Activated T-cell treated with anti-CD3 and anti-CD28 coated beads, Interleukin-2, amount 50 U/mL, for 48 hours (primary cell): ENCODE measurements at regions not wholly inside any gene's neighbourhood (a gene's known extent, or its start where the extent isn't known, plus 50 kb on each side); places are given as distances from the start of the nearest gene placed in this dataset.

Experiments
- DNase-seq, 2 experiments: peaks; one replicate each; pipeline ENCODE4 v3.0.0-alpha.2; 2020

DNA sequence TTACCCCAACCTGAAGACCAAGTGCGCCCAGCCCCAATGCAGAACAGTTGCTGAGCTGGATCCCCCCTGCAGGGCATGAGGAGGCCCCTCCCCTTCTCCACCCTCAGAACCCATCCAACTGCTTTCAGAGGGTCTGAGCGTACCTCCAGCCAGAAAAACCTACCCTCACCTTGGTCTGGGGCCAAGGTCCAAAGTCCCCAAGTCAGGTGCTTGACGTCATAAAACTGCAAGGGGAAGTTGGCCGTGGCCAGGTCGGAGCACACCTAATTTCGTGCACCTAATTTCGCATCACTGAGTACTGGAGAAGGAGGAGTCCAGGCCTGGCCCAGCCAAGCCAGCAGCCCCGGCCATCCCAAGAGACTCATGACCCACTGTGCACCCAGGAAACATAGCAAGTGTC is 289.8 kb downstream of the CTTN start:
- no peak for DNase-seq

DNA sequence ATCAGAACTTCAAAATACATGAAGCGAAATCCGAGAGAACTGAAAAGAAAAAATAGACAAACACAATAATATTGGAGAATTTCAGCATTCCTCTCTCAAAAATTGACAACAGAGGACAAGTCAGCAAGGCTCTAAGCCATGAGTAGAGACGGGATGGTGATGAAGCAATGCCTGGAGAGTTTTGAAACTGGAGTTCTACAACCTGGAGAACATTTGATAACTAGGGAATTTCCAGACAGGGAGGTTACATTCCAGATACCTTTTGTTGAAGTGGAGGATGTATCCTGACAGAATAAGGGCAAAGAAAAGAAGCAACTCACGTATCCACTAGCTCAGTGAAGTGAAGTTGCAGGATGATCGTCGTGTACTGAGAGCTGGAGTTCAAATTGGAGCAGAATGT is 291.4 kb downstream of the CTTN start:
- no peak for DNase-seq

DNA sequence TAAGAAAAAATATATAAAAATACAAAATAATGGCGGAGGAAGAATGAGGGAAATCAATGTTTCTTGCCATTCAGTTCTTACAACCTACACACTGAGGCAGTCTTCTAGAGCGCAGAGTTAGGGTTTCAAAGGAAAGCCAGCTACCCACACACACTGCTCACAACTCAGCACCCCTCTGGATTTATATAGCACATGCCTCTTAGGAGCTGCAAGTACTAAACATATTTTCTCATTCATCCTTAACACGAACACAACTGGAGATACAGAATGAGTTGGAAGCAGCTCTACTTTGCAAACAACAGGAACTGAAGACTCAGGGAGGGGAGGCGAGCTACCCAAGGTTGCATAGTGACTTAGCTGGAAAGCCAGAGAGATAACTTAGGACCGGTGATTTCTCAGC is 293.8 kb downstream of the CTTN start:
- DNase-seq = no peak

- no peak for DNase-seq
These were observed 296.0 kb downstream of the CTTN start for GRCh38 chr11:70694371-70694770.

GRCh38 chr11:70695086-70695960 is 297.0 kb downstream of the CTTN start:
- DNase-seq = no peak

- no peak for DNase-seq
These were observed 297.7 kb downstream of the CTTN start for GRCh38 chr11:70696076-70696475.

- DNase-seq = no peak
These were observed 298.2 kb downstream of the CTTN start for GRCh38 chr11:70696564-70696963.

GRCh38 chr11:70697701-70698100 is 299.4 kb downstream of the CTTN start:
- no peak for DNase-seq

GRCh38 chr11:70698871-70699270 is 300.5 kb downstream of the CTTN start:
- no peak for DNase-seq

DNA sequence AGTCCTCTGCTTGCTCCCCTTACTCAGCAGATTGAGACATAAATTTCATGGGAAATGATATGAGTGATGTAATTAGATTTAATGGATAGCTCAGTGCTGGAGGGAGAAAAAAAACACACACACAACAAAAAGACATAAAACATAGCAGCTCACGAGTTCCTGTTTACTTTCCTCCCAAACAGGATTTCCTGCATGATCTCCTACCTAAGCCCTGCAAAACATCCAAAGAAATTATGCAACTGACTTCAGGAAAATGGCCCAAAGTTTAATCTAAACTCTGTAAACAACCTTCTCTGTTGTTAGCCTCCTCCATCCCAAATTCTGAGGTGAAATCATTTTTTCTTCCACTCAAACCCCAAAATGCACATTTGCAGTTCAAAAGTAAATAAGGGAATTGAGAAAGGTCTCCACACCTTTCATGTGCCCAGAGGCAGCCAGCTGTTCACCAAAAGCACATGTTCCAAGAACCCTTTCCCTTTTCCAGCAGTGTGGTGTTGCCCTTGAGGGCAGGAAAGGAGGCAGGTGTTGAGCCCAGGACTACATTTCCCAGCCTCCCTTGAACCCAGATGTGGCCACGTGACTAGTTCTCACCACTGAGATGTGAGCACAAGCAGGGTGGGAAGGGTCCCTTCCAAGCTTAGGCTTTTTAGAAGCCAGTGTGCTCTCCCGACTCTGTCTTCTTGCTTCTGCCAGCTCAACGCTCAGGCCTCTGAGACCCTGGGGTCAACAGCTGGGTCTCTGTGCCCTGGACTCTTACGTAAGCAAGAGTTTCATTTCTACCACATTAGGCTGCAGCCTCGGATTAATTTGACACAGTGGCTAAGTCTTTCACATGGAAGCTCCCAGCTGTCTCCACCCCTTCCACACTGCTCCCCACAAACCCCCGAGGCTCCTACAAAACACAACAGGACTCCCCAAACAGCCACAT is 301.2 kb downstream of the CTTN start:
- no peak for DNase-seq

GRCh38 chr11:70700453-70700852 is 302.1 kb downstream of the CTTN start:
- DNase-seq = no peak

GRCh38 chr11:70700871-70701270 is 302.5 kb downstream of the CTTN start:
- no peak for DNase-seq

- DNase-seq = no peak
These were observed 303.8 kb downstream of the CTTN start for GRCh38 chr11:70702040-70702648.

DNA sequence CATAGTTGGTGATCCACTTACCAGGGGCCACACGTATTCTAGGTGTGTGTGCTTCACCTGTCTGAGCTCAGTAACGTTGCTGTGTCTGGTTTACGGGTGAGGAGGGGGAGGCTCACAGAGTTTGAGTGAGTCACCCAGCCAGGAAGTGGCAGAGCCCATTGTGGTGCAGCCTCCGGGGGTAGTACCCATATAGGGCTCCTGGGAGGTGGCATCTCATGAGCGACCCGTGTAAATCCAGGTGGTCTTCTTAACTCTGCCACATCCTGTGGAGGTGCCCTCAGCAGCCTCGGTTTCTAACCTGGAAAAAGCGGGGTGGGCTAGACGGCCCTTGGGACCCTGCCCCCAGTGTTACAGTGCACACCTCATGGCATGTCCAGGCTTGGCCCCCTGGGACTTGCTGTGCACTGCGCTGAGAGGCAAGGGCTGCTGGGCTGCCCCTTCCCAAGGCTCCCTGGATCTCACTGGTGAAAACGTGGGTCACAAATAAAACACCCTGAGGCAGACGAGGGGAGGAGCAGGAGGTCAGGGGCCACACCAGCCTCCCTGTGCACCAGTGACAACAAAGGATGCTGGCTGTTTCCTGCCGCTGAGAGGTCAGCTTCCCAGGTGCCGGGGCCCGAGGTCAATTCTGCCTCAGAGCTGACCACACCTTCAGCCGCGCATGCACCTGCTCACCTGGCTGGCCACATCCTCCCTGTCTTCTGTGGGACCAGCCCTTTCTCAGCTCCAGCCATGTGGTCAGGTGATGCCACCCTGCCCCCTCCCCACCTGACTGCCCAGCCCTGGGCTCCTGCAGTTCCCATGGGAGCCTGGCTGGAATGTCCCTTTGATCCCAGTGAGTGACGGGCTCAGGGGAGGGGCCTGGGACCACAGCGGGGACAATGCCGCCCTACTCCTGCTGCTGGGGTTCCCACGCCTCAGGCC is 305.1 kb downstream of the CTTN start:
- DNase-seq = no peak

GRCh38 chr11:70705097-70705496 is 306.8 kb downstream of the CTTN start:
- DNase-seq = no peak

GRCh38 chr11:70705930-70706329 is 307.6 kb downstream of the CTTN start:
- DNase-seq = no peak

DNA sequence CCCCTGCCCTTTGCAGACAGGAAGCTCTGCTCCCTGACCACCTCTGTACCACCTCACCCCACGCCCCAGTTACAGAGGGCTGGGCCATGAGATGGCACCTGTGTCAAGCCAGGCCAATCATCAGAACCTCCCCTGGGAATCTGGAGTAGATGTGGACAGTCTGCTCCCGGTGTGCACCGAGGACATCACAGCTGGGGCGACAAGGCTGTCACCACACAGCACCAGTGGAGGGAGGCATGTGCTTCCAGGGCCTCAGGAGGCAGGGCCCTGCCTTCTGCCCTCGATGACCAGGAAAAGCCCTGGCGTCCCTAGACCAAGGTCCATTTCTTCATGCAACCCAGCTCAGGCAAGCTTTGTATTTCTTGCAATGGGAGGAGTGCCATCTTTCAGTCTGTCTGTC is 309.5 kb downstream of the CTTN start:
- no peak for DNase-seq

DNA sequence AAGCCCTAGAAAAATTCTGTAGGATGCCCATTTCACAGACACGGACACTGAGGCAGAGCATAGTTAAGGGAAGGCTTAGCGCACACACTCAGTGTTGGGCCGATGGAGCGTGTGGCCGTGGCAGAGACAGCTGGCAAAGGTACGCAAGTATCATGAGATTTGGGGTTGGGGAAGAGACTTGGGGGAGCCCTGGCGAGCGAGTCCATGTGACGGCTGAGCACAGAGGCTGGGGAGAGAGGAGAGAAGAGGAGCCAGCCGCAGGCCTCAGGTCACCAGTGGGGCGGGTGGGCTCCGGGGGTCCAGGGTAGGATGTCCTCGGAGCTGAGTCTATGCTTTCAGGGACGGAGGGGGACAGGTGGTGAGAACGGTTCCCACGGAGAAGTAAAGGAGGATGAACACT is 311.3 kb downstream of the CTTN start:
- DNase-seq = no peak

DNA sequence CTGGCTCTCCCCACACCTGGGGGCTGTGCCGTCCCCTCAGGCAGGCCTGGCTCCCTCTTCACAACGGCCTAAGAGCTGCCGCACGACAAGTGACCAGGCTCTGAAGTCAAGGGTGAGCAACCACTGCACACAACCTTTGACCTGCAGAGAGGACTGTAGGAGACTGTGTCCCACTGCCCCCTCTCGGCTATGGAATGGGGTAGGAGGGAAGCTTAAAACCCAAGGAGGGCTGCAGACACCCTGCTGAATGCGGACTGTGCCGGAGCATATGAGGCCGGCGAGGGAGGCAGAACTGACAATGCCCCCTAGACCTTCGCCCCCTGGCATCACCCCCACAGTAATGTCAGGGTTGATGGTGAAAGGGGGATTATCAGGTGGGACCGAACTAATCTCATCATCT is 311.9 kb downstream of the CTTN start:
- no peak for DNase-seq

GRCh38 chr11:70710601-70711000 is 312.3 kb downstream of the CTTN start:
- DNase-seq = no peak

GRCh38 chr11:70711095-70711910 is 313.0 kb downstream of the CTTN start:
- no peak for DNase-seq

- DNase-seq = no peak
These were observed 313.5 kb downstream of the CTTN start for GRCh38 chr11:70711911-70712185.
